ENCODE measurements at regions not wholly inside any gene's neighbourhood (a gene's known extent, or its start where the extent isn't known, plus 50 kb on each side); places are given as distances from the start of the nearest gene placed in this dataset.
"Not testable (repeated sequence)": the region's sequence is repeated elsewhere in the genome, so short reads cannot be mapped to it uniquely, and the experiment has no call there.

GRCh38 chr9:38243993-38244392 lies 148.5 kb upstream of the ALDH1B1 start:
- no peak overlapping the region for H3K4me3 ChIP-seq (ENCODE audit: low read length)
- Mint-ChIP-seq H3K4me3 (no peak overlapping the region), H3K4me1 (no peaks in the 10 kb centered on the region), H3K9me3 (no peaks in the 10 kb centered on the region), H3K36me3 (no peaks in the 10 kb centered on the region), H3K27ac (no peak overlapping the region), H3K27me3 (ENCODE audit: low read depth in 2 of 2) (no peaks in the 10 kb centered on the region)
- H3K9me3 ChIP-seq (ENCODE audit: control insufficient read depth, insufficient read depth, low read length) = no peaks in the 10 kb centered on the region
- TF ChIP-seq CTCF (IDR thresholded peaks at IDR 0.05) = no peak
- ATAC-seq (no peak), DNase-seq (no peak)
- intact Hi-C loops (cut with micrococcal nuclease) = no loop called here
- H3K36me3 ChIP-seq (ENCODE audit: control insufficient read depth, insufficient read depth, low read length) = no peaks in the 10 kb centered on the region
- H3K27ac ChIP-seq (ENCODE audit: low read length) = no peak overlapping the region
- no peaks in the 10 kb centered on the region for H3K27me3 ChIP-seq (ENCODE audit: control insufficient read depth, insufficient read depth, low read length)
- WGBS (ENCODE audit: insufficient coverage) = 55% methylated on average over 4 of the region's 4 CpGs
- no peaks in the 10 kb centered on the region for H3K4me1 ChIP-seq (ENCODE audit: control insufficient read depth, insufficient read depth, low read length)

GRCh38 chr9:38242151-38242550 lies 150.4 kb upstream of the ALDH1B1 start:
- 100% methylated on average over 1 of the region's 30 CpGs for WGBS (ENCODE audit: insufficient coverage)

GRCh38 chr9:38240051-38240450 lies 152.5 kb upstream of the ALDH1B1 start:
- H3K9me3 ChIP-seq (ENCODE audit: control insufficient read depth, insufficient read depth, low read length) = no peaks in the 10 kb centered on the region
- DNase-seq (no peak), ATAC-seq (no peak)
- no peak for TF ChIP-seq CTCF (IDR thresholded peaks at IDR 0.05)
- H3K9me3 Mint-ChIP-seq = no peaks in the 10 kb centered on the region
- H3K4me3 Mint-ChIP-seq = no peak overlapping the region
- H3K36me3 ChIP-seq (ENCODE audit: control insufficient read depth, insufficient read depth, low read length) = no peaks in the 10 kb centered on the region
- no peak overlapping the region for H3K4me3 ChIP-seq (ENCODE audit: low read length)
- no peak overlapping the region for H3K27ac Mint-ChIP-seq
- no peaks in the 10 kb centered on the region for H3K4me1 Mint-ChIP-seq
- no peaks in the 10 kb centered on the region for H3K36me3 Mint-ChIP-seq
- no peaks in the 10 kb centered on the region for H3K27me3 ChIP-seq (ENCODE audit: control insufficient read depth, insufficient read depth, low read length)
- H3K27ac ChIP-seq (ENCODE audit: low read length) = no peak overlapping the region
- intact Hi-C loops (cut with micrococcal nuclease) = no loop called here
- H3K27me3 Mint-ChIP-seq (ENCODE audit: low read depth in 2 of 2) = no peaks in the 10 kb centered on the region
- 96% methylated on average over 2 of the region's 2 CpGs for WGBS (ENCODE audit: insufficient coverage)
- no peaks in the 10 kb centered on the region for H3K4me1 ChIP-seq (ENCODE audit: control insufficient read depth, insufficient read depth, low read length)

More at GRCh38 chr9:38242151-38242550, 150.4 kb upstream of the ALDH1B1 start:
- H3K27ac Mint-ChIP-seq; H3K4me1 ChIP-seq (ENCODE audit: control insufficient read depth, insufficient read depth, low read length); H3K9me3 ChIP-seq (ENCODE audit: control insufficient read depth, insufficient read depth, low read length); H3K27me3 ChIP-seq (ENCODE audit: control insufficient read depth, insufficient read depth, low read length); ATAC-seq; H3K27ac ChIP-seq (ENCODE audit: low read length); DNase-seq; H3K4me1 Mint-ChIP-seq; H3K36me3 ChIP-seq (ENCODE audit: control insufficient read depth, insufficient read depth, low read length); H3K27me3 Mint-ChIP-seq (ENCODE audit: low read depth in 2 of 2); intact Hi-C loops (cut with micrococcal nuclease); H3K36me3 Mint-ChIP-seq; H3K4me3 ChIP-seq (ENCODE audit: low read length); H3K9me3 Mint-ChIP-seq; H3K4me3 Mint-ChIP-seq: not testable (repeated sequence)

- no peaks in the 10 kb centered on the region for H3K9me3 Mint-ChIP-seq
- peaks cover 9 to 21% of the 10 kb centered on the region in 2 donors for H3K4me1 Mint-ChIP-seq
- no peak overlapping the region for H3K4me3 Mint-ChIP-seq
- Histone ChIP-seq H3K4me3 (ENCODE audit: low read length) (no peak overlapping the region), H3K9me3 (ENCODE audit: control insufficient read depth, insufficient read depth, low read length) (no peaks in the 10 kb centered on the region), H3K27ac (ENCODE audit: low read length) (no peak overlapping the region), H3K27me3 (ENCODE audit: control insufficient read depth, insufficient read depth, low read length) (no peaks in the 10 kb centered on the region), H3K4me1 (ENCODE audit: control insufficient read depth, insufficient read depth, low read length) (peaks cover 6% of the 10 kb centered on the region), H3K36me3 (ENCODE audit: control insufficient read depth, insufficient read depth, low read length) (no peaks in the 10 kb centered on the region)
- H3K27me3 Mint-ChIP-seq (ENCODE audit: low read depth in 2 of 2) = peaks cover 0 to 14% of the 10 kb centered on the region in 2 donors
- 88% methylated on average over 5 of the region's 5 CpGs for whole genome bisulfite sequencing (ENCODE audit: insufficient coverage)
- no peak for DNase-seq
- intact Hi-C loops (cut with micrococcal nuclease) = no loop called here
- no peak for ATAC-seq
- H3K36me3 Mint-ChIP-seq = no peaks in the 10 kb centered on the region
- no peak overlapping the region for H3K27ac Mint-ChIP-seq
- TF ChIP-seq CTCF (IDR thresholded peaks at IDR 0.05) = no peak
These were observed 157.3 kb upstream of the ALDH1B1 start for GRCh38 chr9:38235244-38235643.
